ENCODE measurements at regions not wholly inside any gene's neighbourhood (a gene's known extent, or its start where the extent isn't known, plus 50 kb on each side); places are given as distances from the start of the nearest gene placed in this dataset.

GRCh38 chr13:37944081-37944868 is 74.7 kb upstream of the TRPC4 start:
- TF ChIP-seq PATZ1 (CRISPR knock-in tag; IDR thresholded peaks at IDR 0.05; ENCODE audit: borderline replicate concordance) (no peak), ZFP3 (CRISPR knock-in tag; IDR thresholded peaks at IDR 0.05) (no peak), ZFP30 (CRISPR knock-in tag; IDR thresholded peaks at IDR 0.05) (no peak), OSR1 (CRISPR knock-in tag; IDR thresholded peaks at IDR 0.05) (no peak), TCF4 (CRISPR knock-in tag; IDR thresholded peaks at IDR 0.05; ENCODE audit: borderline replicate concordance) (no peak), CSDC2 (CRISPR knock-in tag; IDR thresholded peaks at IDR 0.05) (no peak), TSHZ2 (CRISPR knock-in tag; IDR thresholded peaks at IDR 0.05) (no peak), TOX (CRISPR knock-in tag; IDR thresholded peaks at IDR 0.05; ENCODE audit: borderline replicate concordance) (no peak)
